Transverse colon (tissue), 4 donors: ENCODE measurements at regions not wholly inside any gene's neighbourhood (a gene's known extent, or its start where the extent isn't known, plus 50 kb on each side); places are given as distances from the start of the nearest gene placed in this dataset.

Experiments used
- EP300 ChIP-seq: sonication (generic); formaldehyde crosslinking; IDR thresholded peaks from one replicate; pipeline ENCODE4 v1.6.1; 2017; ENCODE audit warnings: antibody characterized with exemption, low read depth
- POLR2AphosphoS5 ChIP-seq, 3 donors: sonication (generic); formaldehyde crosslinking; IDR thresholded peaks; one replicate each; pipeline ENCODE4 v1.6.1; 2016; ENCODE audit warnings: antibody characterized with exemption in 3 of 3
- TF ChIP-seq, protein P1 (sequence below), 5 experiments: fragments of 200-600 bp in 3 of 5; fragments of 450-650 bp in 2 of 5; sonication (generic) in 3 of 5; IDR thresholded peaks; 1 replicate in 2 of 5; 2 replicates in 3 of 5; pipeline ENCODE4 v1.5.1; 2016 to 2017; ENCODE audit warnings: antibody characterized with exemption in 5 of 5, inconsistent platforms in 3 of 5, mild to moderate bottlenecking in 2 of 5, moderate library complexity in 1 of 5

DNA sequence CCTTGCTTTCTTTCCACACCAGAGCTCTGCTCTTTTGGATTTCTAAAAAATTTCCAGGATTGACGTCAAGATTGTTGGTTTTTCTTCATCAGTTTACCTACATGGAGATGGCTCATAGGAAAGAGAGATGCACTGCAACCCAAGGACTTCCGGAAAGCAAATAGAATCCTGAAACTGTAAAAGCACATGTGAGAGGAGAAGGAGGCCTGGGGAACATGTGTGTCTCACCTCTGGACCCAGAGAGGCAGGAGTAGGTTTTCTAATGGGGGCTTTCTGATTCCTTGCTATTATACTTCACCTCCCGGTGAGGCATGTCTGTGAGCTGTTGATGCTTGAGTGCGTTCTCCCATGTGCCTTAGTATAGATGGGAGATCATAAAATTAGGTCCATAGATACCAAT lies 362.8 kb downstream of the DCDC2C start:
- TF ChIP-seq, protein P1, sequence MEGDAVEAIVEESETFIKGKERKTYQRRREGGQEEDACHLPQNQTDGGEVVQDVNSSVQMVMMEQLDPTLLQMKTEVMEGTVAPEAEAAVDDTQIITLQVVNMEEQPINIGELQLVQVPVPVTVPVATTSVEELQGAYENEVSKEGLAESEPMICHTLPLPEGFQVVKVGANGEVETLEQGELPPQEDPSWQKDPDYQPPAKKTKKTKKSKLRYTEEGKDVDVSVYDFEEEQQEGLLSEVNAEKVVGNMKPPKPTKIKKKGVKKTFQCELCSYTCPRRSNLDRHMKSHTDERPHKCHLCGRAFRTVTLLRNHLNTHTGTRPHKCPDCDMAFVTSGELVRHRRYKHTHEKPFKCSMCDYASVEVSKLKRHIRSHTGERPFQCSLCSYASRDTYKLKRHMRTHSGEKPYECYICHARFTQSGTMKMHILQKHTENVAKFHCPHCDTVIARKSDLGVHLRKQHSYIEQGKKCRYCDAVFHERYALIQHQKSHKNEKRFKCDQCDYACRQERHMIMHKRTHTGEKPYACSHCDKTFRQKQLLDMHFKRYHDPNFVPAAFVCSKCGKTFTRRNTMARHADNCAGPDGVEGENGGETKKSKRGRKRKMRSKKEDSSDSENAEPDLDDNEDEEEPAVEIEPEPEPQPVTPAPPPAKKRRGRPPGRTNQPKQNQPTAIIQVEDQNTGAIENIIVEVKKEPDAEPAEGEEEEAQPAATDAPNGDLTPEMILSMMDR (IDR thresholded peaks at IDR 0.05) = no peak
- no peak for TF ChIP-seq POLR2AphosphoS5 (IDR thresholded peaks at IDR 0.05)
- TF ChIP-seq EP300 = no peak
